Choroid plexus epithelial cell (primary cell): ENCODE measurements at regions not wholly inside any gene's neighbourhood (a gene's known extent, or its start where the extent isn't known, plus 50 kb on each side); places are given as distances from the start of the nearest gene placed in this dataset.

Experiments used
- DNase-seq: peaks from one replicate; pipeline ENCODE4 v3.0.0-alpha.2; 2010; ENCODE audit warnings: low read depth
- H3K4me3 ChIP-seq: 2 replicates; pipeline ENCODE4 v1.5.1; 2011; ENCODE audit warnings: low read depth, mild to moderate bottlenecking, control low read depth, low read length, moderate library complexity
- TF ChIP-seq, protein P1 (sequence below): conservative IDR thresholded peaks from 2 replicates; pipeline ENCODE4 v1.5.1; 2011; ENCODE audit warnings: low read depth, mild to moderate bottlenecking, control low read depth, inconsistent platforms, low read length, moderate library complexity

DNA sequence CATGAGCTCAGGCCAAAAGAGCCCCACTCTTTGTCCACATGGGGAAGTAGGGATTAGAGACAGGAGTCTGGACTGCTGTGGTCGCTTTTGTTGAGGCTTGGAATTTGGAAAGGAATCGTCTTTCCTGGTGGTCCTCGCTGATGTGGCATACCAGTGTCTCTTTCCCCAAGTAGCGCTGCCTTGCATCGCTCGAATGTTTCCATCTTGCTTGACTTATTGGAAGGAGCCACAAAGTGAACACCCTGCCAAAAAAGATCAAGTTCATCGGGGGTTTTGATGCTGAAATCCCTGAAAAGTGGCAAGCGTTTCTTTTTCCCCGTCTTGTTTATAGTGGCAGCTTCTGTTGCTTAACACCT, 161.3 kb downstream of the MACROH2A1 start:
- no peak for DNase-seq

DNA sequence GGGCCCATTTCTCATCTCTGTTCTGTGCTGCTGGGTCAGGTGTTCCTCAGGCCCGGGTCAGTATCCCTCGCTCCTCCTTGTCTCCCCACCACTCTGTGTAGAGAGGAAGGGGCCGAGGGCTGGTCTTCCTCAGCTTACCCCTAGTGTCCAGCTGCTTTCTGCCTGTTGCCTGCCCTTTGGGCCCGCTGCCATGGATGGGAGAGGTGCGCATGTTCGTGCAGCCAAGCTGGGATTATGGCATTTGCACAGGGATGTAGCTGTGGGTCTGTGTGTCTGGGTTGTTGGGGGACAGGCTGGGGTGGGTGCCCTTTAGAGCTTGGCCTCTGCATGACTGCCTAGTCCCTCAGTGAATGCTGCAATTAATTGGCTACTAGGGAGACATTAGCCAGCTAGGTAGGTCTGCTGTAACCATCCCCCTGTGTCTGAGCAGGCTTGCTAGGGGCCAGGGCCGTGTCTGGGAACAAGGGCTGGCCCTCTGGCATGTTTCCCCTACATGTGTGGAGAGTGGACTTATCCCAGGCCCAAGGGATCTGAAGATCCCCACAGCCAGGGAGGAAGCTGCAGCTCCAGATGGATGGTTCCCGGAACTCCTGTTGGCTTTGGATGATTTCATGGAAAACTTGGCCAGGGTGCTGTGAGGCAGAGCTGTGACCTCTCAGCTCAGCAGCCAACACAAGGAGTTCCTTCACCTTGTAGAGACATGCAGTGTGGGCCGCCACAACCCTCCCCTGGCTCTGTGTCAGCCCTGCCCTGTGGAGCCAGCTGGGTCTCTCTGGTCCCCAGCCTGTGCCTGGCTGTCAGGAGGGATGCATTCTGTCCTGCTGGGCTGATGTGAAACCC, 161.9 kb downstream of the MACROH2A1 start:
- no peak for DNase-seq

More for the DNA sequence above, 161.3 kb downstream of the MACROH2A1 start:
- TF ChIP-seq, protein P1, sequence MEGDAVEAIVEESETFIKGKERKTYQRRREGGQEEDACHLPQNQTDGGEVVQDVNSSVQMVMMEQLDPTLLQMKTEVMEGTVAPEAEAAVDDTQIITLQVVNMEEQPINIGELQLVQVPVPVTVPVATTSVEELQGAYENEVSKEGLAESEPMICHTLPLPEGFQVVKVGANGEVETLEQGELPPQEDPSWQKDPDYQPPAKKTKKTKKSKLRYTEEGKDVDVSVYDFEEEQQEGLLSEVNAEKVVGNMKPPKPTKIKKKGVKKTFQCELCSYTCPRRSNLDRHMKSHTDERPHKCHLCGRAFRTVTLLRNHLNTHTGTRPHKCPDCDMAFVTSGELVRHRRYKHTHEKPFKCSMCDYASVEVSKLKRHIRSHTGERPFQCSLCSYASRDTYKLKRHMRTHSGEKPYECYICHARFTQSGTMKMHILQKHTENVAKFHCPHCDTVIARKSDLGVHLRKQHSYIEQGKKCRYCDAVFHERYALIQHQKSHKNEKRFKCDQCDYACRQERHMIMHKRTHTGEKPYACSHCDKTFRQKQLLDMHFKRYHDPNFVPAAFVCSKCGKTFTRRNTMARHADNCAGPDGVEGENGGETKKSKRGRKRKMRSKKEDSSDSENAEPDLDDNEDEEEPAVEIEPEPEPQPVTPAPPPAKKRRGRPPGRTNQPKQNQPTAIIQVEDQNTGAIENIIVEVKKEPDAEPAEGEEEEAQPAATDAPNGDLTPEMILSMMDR, result no peak
- H3K4me3 ChIP-seq, result no peak overlapping the region

DNA sequence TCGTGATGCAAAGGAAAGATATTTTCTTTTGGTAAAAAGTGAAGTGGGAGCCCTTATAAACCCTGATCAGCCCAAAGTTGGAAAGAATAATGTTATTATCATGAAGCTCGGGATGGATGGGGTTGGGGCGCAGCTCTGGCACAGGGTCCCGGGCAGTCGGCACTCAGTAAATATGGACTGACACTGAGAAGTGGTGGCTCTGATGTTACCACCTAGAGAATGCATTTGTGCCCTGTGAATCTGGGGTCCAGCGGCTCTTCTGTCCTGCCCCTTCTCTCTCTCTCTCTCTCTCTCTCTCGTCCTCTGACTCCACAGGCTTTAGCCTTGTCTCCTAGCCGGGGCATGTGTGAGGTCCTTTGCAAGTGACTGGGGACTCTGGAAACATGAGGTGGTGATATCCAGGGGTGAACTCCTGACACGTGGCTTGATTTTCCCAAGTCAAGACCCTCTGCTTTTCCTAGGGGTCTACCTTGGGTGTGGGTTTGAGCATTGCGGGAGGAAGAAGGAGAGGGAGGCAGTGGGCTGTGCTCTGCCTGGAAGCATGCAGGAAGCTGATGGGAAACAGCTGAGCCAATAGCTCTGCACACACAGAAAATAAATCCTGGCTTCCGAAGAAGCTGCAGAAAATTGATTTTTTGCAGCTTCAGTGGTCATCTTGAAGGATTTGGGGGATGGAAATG, 162.7 kb downstream of the MACROH2A1 start:
- TF ChIP-seq, protein P1, result no peak
- no peak overlapping the region for H3K4me3 ChIP-seq
- DNase-seq, result no peak

More for the DNA sequence above, 161.9 kb downstream of the MACROH2A1 start:
- no peak overlapping the region for H3K4me3 ChIP-seq
- TF ChIP-seq, protein P1, result no peak

GRCh38 chr5:135235551-135236227, 163.3 kb downstream of the MACROH2A1 start:
- DNase-seq, result no peak
- TF ChIP-seq, protein P1, result no peak
- H3K4me3 ChIP-seq, result no peak overlapping the region

DNA sequence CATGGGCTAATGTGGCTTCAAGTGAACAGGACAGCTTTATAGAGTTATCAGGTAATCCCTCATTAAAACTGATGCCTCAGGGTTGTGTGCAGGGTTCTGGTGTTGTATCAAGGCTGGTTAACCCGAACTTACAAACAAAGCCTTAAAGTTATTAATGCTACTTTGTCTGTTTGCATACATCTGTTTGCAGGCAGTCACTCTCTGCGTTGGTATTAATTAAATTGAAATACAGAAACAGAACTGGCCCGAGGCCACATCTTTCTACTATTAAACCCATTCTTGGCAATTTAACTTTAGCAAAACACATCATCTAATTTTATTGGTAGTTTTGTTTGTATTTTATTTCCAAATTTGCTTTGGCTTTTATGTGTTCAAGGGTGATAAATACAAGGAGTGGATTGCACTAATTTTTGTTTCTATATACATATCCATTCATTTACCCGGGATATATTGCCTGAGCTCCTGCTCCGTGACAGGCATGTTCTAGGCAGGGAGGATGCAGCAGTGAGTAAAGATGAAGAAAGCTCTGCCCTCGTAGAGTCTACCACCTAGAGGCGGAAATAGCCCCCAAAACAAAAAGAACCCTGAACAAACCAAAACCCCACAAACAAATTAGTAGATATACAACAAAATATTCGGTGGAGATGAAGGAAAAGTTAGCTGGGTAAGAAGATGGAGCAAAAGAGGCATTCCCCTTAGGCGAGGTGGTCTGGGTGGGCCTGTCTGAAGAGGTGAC, 164.2 kb downstream of the MACROH2A1 start:
- TF ChIP-seq, protein P1, result no peak
- no peak overlapping the region for H3K4me3 ChIP-seq
- no peak for DNase-seq

GRCh38 chr5:135234242-135234641, 164.8 kb downstream of the MACROH2A1 start:
- no peak overlapping the region for H3K4me3 ChIP-seq
- DNase-seq, result no peak
- TF ChIP-seq, protein P1, result no peak
